Ishikawa (cell line): ENCODE measurements at regions not wholly inside any gene's neighbourhood (a gene's known extent, or its start where the extent isn't known, plus 50 kb on each side); places are given as distances from the start of the nearest gene placed in this dataset.

Experiments used
- CEBPB ChIP-seq: IDR thresholded peaks from 2 replicates; pipeline ENCODE4 v1.6.1; 2012
- NFIC ChIP-seq: IDR thresholded peaks from 2 replicates; pipeline ENCODE4 v1.6.1; 2012
- ZBTB7A ChIP-seq: IDR thresholded peaks from 2 replicates; pipeline ENCODE4 v1.6.1; 2012; ENCODE audit warnings: low read depth

DNA sequence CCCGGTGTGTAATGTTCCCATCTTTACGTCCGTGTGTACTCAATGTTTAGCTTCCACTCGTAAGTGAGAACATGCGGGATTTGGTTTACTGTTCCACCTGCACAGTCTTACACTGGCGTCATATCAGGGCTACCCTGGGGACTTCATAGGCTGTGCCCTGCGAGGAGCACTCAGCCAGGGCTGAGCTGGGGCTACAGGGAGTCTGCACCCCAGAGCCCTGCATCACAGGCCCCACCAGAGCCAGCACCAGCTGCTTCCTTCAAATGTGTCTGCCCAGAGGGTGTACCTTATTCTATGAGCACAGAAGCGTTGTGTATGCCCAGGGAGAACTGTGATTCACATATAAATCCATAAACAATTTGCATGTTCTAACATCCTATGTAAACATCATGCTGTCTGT is 277.1 kb downstream of the TCERG1L start:
- TF ChIP-seq NFIC, result no peak
- TF ChIP-seq ZBTB7A, result no peak
- TF ChIP-seq CEBPB, result no peak
